SK-N-SH (cell line): ENCODE measurements at regions not wholly inside any gene's neighbourhood (a gene's known extent, or its start where the extent isn't known, plus 50 kb on each side); places are given as distances from the start of the nearest gene placed in this dataset.
"Not testable (repeated sequence)": the region's sequence is repeated elsewhere in the genome, so short reads cannot be mapped to it uniquely, and the experiment has no call there.

ENCODE experiments used
- CTCF ChIP-seq: fragments of 200-600 bp; sonication (generic); IDR thresholded peaks from 2 replicates; pipeline ENCODE4 v1.6.1; 2017; ENCODE audit warnings: antibody characterized with exemption, mild to moderate bottlenecking, moderate library complexity
- EP300 ChIP-seq, 2 experiments: IDR thresholded peaks; 2 replicates each; pipeline versions ENCODE4 v1.4.0 to v1.6.1; 2012; ENCODE audit warnings: borderline replicate concordance in 1 of 2, low read depth in 1 of 2, low read length in 1 of 2
- EZH2phosphoT487 ChIP-seq: fragments of 200-600 bp; sonication (generic); IDR thresholded peaks from 2 replicates; pipeline ENCODE4 v1.6.1; 2017; ENCODE audit warnings: low read depth, mixed run types, mild to moderate bottlenecking, antibody characterized with exemption, moderate library complexity, borderline replicate concordance
- FOXM1 ChIP-seq: IDR thresholded peaks from 2 replicates; pipeline ENCODE4 v1.4.0; 2012; ENCODE audit warnings: low read depth, mild to moderate bottlenecking
- USF2 ChIP-seq: fragments of 150-350 bp; IDR thresholded peaks from 2 replicates; pipeline ENCODE4 v1.6.1; 2017; ENCODE audit warnings: antibody characterized with exemption, low read length, low read depth, borderline replicate concordance
- TF ChIP-seq, protein P1 (sequence below): IDR thresholded peaks from 2 replicates; pipeline ENCODE4 v1.6.1; 2012; ENCODE audit warnings: mild to moderate bottlenecking, low read depth, low read length, moderate library complexity

DNA sequence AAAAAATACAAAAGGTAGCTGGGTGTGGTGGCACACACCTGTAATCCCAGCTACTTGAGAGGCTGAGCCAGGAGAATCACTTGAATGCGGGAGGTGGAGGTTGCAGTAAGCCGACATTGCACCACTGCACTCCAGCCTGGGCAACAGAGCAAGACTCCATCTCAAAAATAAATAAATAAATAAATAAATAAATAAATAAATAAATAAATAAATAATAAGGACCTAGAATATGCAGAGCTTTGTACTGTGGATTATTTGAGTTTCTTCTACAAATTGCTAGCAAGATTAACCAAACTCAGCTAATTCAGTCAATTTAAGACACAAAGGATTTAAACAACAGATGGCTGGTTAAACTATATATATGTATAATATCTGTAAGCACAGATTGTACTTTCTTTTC, 322.5 kb upstream of the ARPP21 start:
- not testable (repeated sequence) for TF ChIP-seq FOXM1; CTCF; EP300 (IDR thresholded peaks at IDR 0.05; ENCODE audit: borderline replicate concordance in 1 of 2, low read depth in 1 of 2, low read length in 1 of 2); USF2; EZH2phosphoT487
- TF ChIP-seq, protein P1, sequence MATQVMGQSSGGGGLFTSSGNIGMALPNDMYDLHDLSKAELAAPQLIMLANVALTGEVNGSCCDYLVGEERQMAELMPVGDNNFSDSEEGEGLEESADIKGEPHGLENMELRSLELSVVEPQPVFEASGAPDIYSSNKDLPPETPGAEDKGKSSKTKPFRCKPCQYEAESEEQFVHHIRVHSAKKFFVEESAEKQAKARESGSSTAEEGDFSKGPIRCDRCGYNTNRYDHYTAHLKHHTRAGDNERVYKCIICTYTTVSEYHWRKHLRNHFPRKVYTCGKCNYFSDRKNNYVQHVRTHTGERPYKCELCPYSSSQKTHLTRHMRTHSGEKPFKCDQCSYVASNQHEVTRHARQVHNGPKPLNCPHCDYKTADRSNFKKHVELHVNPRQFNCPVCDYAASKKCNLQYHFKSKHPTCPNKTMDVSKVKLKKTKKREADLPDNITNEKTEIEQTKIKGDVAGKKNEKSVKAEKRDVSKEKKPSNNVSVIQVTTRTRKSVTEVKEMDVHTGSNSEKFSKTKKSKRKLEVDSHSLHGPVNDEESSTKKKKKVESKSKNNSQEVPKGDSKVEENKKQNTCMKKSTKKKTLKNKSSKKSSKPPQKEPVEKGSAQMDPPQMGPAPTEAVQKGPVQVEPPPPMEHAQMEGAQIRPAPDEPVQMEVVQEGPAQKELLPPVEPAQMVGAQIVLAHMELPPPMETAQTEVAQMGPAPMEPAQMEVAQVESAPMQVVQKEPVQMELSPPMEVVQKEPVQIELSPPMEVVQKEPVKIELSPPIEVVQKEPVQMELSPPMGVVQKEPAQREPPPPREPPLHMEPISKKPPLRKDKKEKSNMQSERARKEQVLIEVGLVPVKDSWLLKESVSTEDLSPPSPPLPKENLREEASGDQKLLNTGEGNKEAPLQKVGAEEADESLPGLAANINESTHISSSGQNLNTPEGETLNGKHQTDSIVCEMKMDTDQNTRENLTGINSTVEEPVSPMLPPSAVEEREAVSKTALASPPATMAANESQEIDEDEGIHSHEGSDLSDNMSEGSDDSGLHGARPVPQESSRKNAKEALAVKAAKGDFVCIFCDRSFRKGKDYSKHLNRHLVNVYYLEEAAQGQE, result not testable (repeated sequence)
